Esophagus muscularis mucosa (tissue), 4 donors: ENCODE measurements at regions not wholly inside any gene's neighbourhood (a gene's known extent, or its start where the extent isn't known, plus 50 kb on each side); places are given as distances from the start of the nearest gene placed in this dataset.

Experiments
- DNase-seq: peaks from one replicate; pipeline ENCODE4 v3.0.0-alpha.2; 2017; ENCODE audit errors: extremely low spot score
- H3K27ac ChIP-seq, 4 donors: fragments of 200-600 bp; sonication (generic); replicated peaks in 1 of 4; 1 replicate in 3 of 4; 2 replicates in 1 of 4; pipeline ENCODE4 v1.5.1; 2016 to 2019; ENCODE audit warnings: mild to moderate bottlenecking in 1 of 4
- H3K27me3 ChIP-seq, 4 donors: fragments of 200-600 bp; sonication (generic); one replicate each; pipeline versions ENCODE4 v1.5.1 to v1.6.0; 2016 to 2019
- H3K36me3 ChIP-seq, 4 donors: fragments of 200-600 bp; sonication (generic); one replicate each; pipeline ENCODE4 v1.5.1; 2016 to 2019
- H3K4me1 ChIP-seq, 4 donors: fragments of 200-600 bp; sonication (generic); one replicate each; pipeline ENCODE4 v1.5.1; 2016 to 2019
- H3K4me3 ChIP-seq, 4 donors: fragments of 200-600 bp; sonication (generic); 1 replicate in 2 of 4; 2 replicates in 2 of 4; pipeline ENCODE4 v1.5.1; 2016 to 2019; ENCODE audit warnings: mild to moderate bottlenecking in 4 of 4, moderate library complexity in 1 of 4
- H3K9me3 ChIP-seq, 4 donors: fragments of 200-600 bp; sonication (generic); 1 replicate in 3 of 4; 2 replicates in 1 of 4; pipeline ENCODE4 v1.5.1; 2016 to 2019
- EP300 ChIP-seq: sonication (generic); formaldehyde crosslinking; IDR thresholded peaks from one replicate; pipeline ENCODE4 v1.6.1; 2017; ENCODE audit warnings: antibody characterized with exemption
- POLR2A ChIP-seq: fragments of 450-650 bp; IDR thresholded peaks from one replicate; pipeline ENCODE4 v1.6.1; 2017; ENCODE audit warnings: antibody characterized with exemption, moderate library complexity, mild to moderate bottlenecking, low read depth
- POLR2AphosphoS5 ChIP-seq, 2 donors: sonication (generic); formaldehyde crosslinking; IDR thresholded peaks; one replicate each; pipeline ENCODE4 v1.6.1; 2017; ENCODE audit warnings: antibody characterized with exemption in 2 of 2
- WGBS: methylation state at CpG from one replicate; pipeline ENCODE4 v1.1.5; 2018; 5-methylcytosine and 5-hydroxymethylcytosine counted together
- intact Hi-C: fragments of 100-400 bp; cut with DNase I; formaldehyde crosslinking; loops from one replicate; pipeline ENCODE4 v1.15.1; 2023
- TF ChIP-seq, protein P1 (sequence below), 3 experiments: fragments of 200-600 bp in 2 of 3; fragments of 450-650 bp in 1 of 3; sonication (generic) in 2 of 3; IDR thresholded peaks; one replicate each; pipeline ENCODE4 v1.5.1; 2017 to 2019; ENCODE audit warnings: antibody characterized with exemption in 3 of 3, mild to moderate bottlenecking in 2 of 3, moderate library complexity in 1 of 3

DNA sequence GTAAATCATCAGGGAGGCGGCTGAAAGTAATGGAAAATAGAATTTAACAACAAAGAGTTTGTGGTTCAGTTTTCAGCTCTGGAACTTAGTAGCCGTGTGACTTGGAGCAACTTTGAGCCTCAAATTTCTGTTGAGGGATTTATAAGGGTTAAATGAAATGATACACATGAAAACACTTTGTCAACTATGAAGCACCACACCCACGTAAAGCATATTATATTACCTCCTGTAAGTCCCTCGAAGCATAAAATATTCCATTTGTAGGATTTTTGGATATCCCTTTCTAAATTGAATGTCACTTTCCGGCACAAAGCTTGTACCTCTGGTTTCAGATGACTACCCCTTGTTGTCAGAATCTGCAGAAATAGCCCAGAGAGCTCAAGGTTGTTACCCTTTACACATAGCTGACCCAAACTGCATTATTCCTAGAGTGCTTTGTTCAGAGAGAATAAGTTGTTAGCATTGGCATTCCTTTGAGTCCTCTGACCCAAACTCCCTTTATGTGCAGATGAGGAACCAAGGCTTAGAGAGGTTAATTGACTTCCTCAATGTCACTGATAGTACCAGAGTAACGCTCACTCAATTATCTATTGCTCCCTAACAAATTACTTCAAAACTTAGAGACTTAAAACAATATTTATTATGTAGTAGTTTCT is 187.9 kb upstream of the UMPS start:
- no peaks in the 10 kb centered on the region for H3K36me3 ChIP-seq
- H3K9me3 ChIP-seq = no peaks in the 10 kb centered on the region
- no peaks in the 10 kb centered on the region for H3K4me1 ChIP-seq
- no peaks in the 10 kb centered on the region for H3K27me3 ChIP-seq
- no peak overlapping the region for H3K4me3 ChIP-seq
- WGBS = 90% methylated on average over 6 of the region's 6 CpGs
- TF ChIP-seq POLR2A (no peak), POLR2AphosphoS5 (IDR thresholded peaks at IDR 0.05) (no peak), EP300 (no peak)
- TF ChIP-seq, protein P1, sequence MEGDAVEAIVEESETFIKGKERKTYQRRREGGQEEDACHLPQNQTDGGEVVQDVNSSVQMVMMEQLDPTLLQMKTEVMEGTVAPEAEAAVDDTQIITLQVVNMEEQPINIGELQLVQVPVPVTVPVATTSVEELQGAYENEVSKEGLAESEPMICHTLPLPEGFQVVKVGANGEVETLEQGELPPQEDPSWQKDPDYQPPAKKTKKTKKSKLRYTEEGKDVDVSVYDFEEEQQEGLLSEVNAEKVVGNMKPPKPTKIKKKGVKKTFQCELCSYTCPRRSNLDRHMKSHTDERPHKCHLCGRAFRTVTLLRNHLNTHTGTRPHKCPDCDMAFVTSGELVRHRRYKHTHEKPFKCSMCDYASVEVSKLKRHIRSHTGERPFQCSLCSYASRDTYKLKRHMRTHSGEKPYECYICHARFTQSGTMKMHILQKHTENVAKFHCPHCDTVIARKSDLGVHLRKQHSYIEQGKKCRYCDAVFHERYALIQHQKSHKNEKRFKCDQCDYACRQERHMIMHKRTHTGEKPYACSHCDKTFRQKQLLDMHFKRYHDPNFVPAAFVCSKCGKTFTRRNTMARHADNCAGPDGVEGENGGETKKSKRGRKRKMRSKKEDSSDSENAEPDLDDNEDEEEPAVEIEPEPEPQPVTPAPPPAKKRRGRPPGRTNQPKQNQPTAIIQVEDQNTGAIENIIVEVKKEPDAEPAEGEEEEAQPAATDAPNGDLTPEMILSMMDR (IDR thresholded peaks at IDR 0.05) = no peak
- no peak overlapping the region for H3K27ac ChIP-seq
- intact Hi-C loops = no loop called here
- no peak for DNase-seq

DNA sequence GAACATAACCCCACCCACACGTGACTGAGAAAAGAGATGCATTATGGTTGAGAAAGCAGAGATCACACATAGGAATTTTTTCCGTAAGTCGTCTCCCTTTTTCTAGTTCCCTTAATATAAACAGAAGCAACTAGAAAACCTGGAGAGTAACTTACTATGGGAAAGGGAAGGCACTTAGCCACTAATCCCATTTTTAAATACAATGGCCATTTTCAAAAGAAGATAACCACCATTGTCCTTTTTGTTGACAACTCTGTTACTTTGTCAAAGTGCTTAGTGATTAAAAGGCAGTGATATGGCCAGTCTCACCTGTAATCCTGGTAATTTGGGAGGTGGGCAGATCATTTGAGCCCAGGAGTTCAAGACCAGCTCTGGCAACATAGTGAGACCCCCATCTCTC is 184.4 kb upstream of the UMPS start:
- Histone ChIP-seq H3K4me1 (peaks cover 0 to 12% (median 2%) of the 10 kb centered on the region in 4 donors), H3K36me3 (no peaks in the 10 kb centered on the region), H3K9me3 (no peaks in the 10 kb centered on the region), H3K4me3 (no peak overlapping the region), H3K27me3 (no peaks in the 10 kb centered on the region), H3K27ac (no peak overlapping the region)
- intact Hi-C loops = no loop called here
- 80% methylated on average over 3 of the region's 3 CpGs for WGBS
- DNase-seq = no peak
- TF ChIP-seq EP300 (no peak), POLR2AphosphoS5 (IDR thresholded peaks at IDR 0.05) (no peak), POLR2A (no peak)
- TF ChIP-seq, protein P1 (IDR thresholded peaks at IDR 0.05) = no peak

DNA sequence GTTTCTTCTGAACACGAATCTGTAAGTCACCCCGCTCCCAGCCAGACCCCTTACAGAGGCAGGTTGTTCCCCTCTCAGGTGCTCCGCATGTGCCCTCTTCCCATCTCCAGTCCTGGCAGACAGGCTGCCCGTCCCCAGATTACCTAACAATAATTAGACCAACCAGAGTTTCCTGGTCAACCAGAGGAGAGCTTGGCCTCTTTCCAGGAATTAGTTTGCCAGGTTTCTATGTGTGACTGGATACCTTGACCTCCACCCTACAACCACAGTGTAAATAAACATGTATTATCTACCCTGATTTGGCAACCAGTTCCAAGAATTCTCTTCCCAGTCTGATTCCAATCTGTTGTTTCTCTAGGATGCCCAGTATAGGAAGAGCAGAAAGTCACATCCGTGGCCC is 178.0 kb upstream of the UMPS start:
- no peaks in the 10 kb centered on the region for H3K9me3 ChIP-seq
- H3K27me3 ChIP-seq = no peaks in the 10 kb centered on the region
- 62% methylated on average over 5 of the region's 5 CpGs for WGBS
- TF ChIP-seq, protein P1 (IDR thresholded peaks at IDR 0.05) = no peak
- TF ChIP-seq POLR2A (no peak), EP300 (no peak), POLR2AphosphoS5 (IDR thresholded peaks at IDR 0.05) (no peak)
- no peaks in the 10 kb centered on the region for H3K36me3 ChIP-seq
- H3K4me1 ChIP-seq = peaks cover 14 to 48% (median 38%) of the 10 kb centered on the region in 4 donors
- intact Hi-C loops = loop anchor here (2.0 to 5.0 kb wide), 2 partner anchors 59 to 535 kb away; no protein-coding TSS in a partner anchor
- H3K27ac ChIP-seq = no peak overlapping the region
- H3K4me3 ChIP-seq = no peak overlapping the region
- DNase-seq = no peak

DNA sequence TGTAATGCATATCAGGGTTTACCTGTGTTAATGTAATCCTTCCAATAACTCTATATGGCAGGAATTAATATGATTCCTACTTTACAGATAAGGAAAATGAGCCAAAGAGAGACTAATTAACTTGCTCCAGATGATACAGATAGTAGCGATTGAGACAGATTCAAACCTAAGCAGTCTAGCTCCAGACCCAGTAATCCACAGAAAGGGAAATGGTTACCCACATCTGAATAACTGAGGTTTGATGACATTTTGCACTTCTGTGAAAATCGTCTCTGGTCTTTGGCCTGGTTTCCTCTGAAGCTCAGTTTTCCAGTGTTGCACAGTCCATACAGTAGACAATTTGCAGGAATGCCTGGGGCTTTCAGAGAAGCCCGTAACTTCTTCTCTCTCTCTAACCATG is 177.1 kb upstream of the UMPS start:
- whole genome bisulfite sequencing = 71% methylated on average over 3 of the region's 3 CpGs
- Histone ChIP-seq H3K27ac (no peak overlapping the region), H3K9me3 (no peaks in the 10 kb centered on the region), H3K4me3 (no peak overlapping the region), H3K27me3 (no peaks in the 10 kb centered on the region), H3K4me1 (peaks cover 21 to 58% (median 48%) of the 10 kb centered on the region in 4 donors), H3K36me3 (no peaks in the 10 kb centered on the region)
- no peak for DNase-seq
- TF ChIP-seq EP300 = no peak
- intact Hi-C loops = loop anchor here (2.0 to 5.0 kb wide), 2 partner anchors 60 to 536 kb away; no protein-coding TSS in a partner anchor

DNA sequence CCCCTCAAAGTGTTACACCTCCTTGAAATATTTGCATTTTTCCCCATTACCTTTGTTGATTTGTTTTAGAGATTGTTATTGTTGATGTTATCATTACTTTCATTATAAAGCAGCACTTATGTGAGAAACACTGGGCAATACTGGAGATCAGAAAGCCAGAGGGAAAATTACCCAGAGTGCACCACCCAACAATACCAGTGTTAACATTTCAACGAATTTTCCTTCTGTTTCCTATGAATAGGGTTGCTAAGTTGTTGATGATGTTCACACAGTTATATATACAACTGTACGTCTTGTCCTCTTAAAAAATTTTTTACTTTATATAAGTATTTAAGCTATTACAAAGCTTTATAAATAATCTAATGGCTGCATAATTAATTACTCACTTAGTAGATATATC is 173.6 kb upstream of the UMPS start:
- intact Hi-C loops = loop anchor here (5.0 kb wide), 1 partner anchor 204 kb away; no protein-coding TSS in a partner anchor
- Histone ChIP-seq H3K4me3 (no peak overlapping the region), H3K4me1 (peaks cover 37 to 74% (median 67%) of the 10 kb centered on the region in 4 donors), H3K27me3 (no peaks in the 10 kb centered on the region), H3K27ac (peak overlapping the region; percentile 70 to 82 (median 78)), H3K9me3 (no peaks in the 10 kb centered on the region), H3K36me3 (no peaks in the 10 kb centered on the region)
- WGBS = 29% methylated on average over 2 of the region's 2 CpGs
- no peak for DNase-seq
- TF ChIP-seq POLR2AphosphoS5 (IDR thresholded peaks at IDR 0.05) (no peak), POLR2A (no peak), EP300 (no peak)
- TF ChIP-seq, protein P1 (IDR thresholded peaks at IDR 0.05) = no peak
